Heart right ventricle (tissue), 16 donors: ENCODE measurements at regions not wholly inside any gene's neighbourhood (a gene's known extent, or its start where the extent isn't known, plus 50 kb on each side); places are given as distances from the start of the nearest gene placed in this dataset.

Source experiments
- ATAC-seq, 8 donors: fragments of 200-7000 bp; cut with Tn5 transposase; one replicate each; pipeline ENCODE4 v1.9.1; 2020; ENCODE audit warnings: mild to moderate bottlenecking in 8 of 8, moderate library complexity in 8 of 8, moderate number of reproducible peaks in 1 of 8
- DNase-seq, 2 donors: peaks; one replicate each; pipeline ENCODE4 v3.0.0-alpha.2; 2020
- H3K27ac ChIP-seq, 10 donors: fragments of 200-600 bp; sonication (generic) in 2 of 10; one replicate each; pipeline versions ENCODE4 v1.5.0 to v1.8.0; 2020 to 2022; ENCODE audit warnings: mild to moderate bottlenecking in 3 of 10
- H3K27me3 ChIP-seq, 7 donors: fragments of 200-600 bp; one replicate each; pipeline ENCODE4 v1.8.0; 2021 to 2022; ENCODE audit warnings: mild to moderate bottlenecking in 2 of 7
- H3K36me3 ChIP-seq, 9 donors: fragments of 200-600 bp; sonication (generic) in 1 of 9; one replicate each; pipeline versions ENCODE4 v1.5.0 to v1.8.0; 2020 to 2022; ENCODE audit warnings: mild to moderate bottlenecking in 2 of 9
- H3K4me1 ChIP-seq, 9 donors: fragments of 200-600 bp; sonication (generic) in 1 of 9; one replicate each; pipeline versions ENCODE4 v1.5.0 to v1.8.0; 2020 to 2022; ENCODE audit warnings: mild to moderate bottlenecking in 4 of 9
- H3K4me3 ChIP-seq, 10 donors: fragments of 200-600 bp; sonication (generic) in 2 of 10; one replicate each; pipeline versions ENCODE4 v1.5.0 to v1.8.0; 2020 to 2022; ENCODE audit warnings: mild to moderate bottlenecking in 7 of 10, moderate library complexity in 2 of 10
- H3K9me3 ChIP-seq, 11 donors: fragments of 200-600 bp in 10 of 11; sonication (generic) in 2 of 11; one replicate each; pipeline versions ENCODE4 v1.5.0 to v1.8.0; 2013 to 2022; ENCODE audit warnings: mild to moderate bottlenecking in 2 of 11, control low read depth in 1 of 11, moderate library complexity in 1 of 11
- CTCF ChIP-seq, 9 donors: fragments of 200-600 bp; sonication (generic) in 2 of 9; IDR thresholded peaks; one replicate each; pipeline versions ENCODE4 v1.5.0 to v1.8.0; 2021 to 2022; ENCODE audit warnings: antibody characterized with exemption in 9 of 9, mild to moderate bottlenecking in 5 of 9, moderate library complexity in 1 of 9
- WGBS, 2 donors: extraction: QIAGEN DNeasy Blood & Tissue Kit; methylation state at CpG; one replicate each; pipeline ENCODE4 v1.1.7; 2013; ENCODE audit warnings: inconsistent platforms in 1 of 2; 5-methylcytosine and 5-hydroxymethylcytosine counted together
- intact Hi-C, 10 donors: fragments of 100-400 bp; cut with DNase I; formaldehyde crosslinking; loops; one replicate each; pipeline versions ENCODE4 v1.11.1 to v1.14.2; 2022
- donor health status: Arrhythmogenic right ventricular cardiomyopathy.
- donor health status: ischemic (EF 13 %, LVEDD 7.1; RV severe dilation, severe dysfunction).
- donor health status: healthy with polysubstance abuse.
- donor health status: DM: no; HTN: yes; CAD: no.
- donor health status: DM: no; HTN: no; CAD: no.
- donor health status: ischemic (EF 25% LVEDD 6.9; RV normal size, moderate dysfunction).
- donor health status: ischemic (EF 25% LVEDD 5.7; RV mildly dilated, moderate dysfunction).
- donor health status: healthy.
- donor health status: DM: yes; HTN: yes; CAD: no.
- donor health status: Ischemic cardiomyopathy.
- donor health status: ischemic (EF 35%, LVEDD 5.7; RV mildly dilated, moderate dysfunction).
- donor health status: nonischemic (EF 11% LVEDD 7.7; RV severe dilation, severe dysfunction).
- donor health status: DM: yes; HTN: yes; CAD: no.
- donor health status: PGD.
- donor health status: ischemic (EF 29% LVEDD 5.4; RV normal size, mild dysfunction).
- donor health status: nonischemic (EF 23%, LVEDD 6.1; RV moderate dilation, normal function).

GRCh38 chr12:67559751-67560150 lies 88.8 kb upstream of the DYRK2 start:
- ATAC-seq, result no peak
- peaks cover 0 to 8% (median 0%) of the 10 kb centered on the region in 9 donors for H3K4me1 ChIP-seq
- no peak overlapping the region for H3K4me3 ChIP-seq
- DNase-seq, result no peak
- 82 to 87% methylated on average over 3 of the region's 3 CpGs for WGBS, 2 donors
- H3K36me3 ChIP-seq, result no peaks in the 10 kb centered on the region
- no peak for TF ChIP-seq CTCF (IDR thresholded peaks at IDR 0.05)
- H3K27ac ChIP-seq, result no peak overlapping the region
- peaks cover 0 to 42% (median 9%) of the 10 kb centered on the region in 11 donors for H3K9me3 ChIP-seq
- intact Hi-C loops, result loop anchor here in 1 of 10 donors (10.0 kb wide), 1 partner anchor 45 kb away; no protein-coding TSS in a partner anchor
- H3K27me3 ChIP-seq, result no peaks in the 10 kb centered on the region

- H3K36me3 ChIP-seq, result no peaks in the 10 kb centered on the region
- H3K27ac ChIP-seq, result no peak overlapping the region
- H3K4me3 ChIP-seq, result no peak overlapping the region
- DNase-seq (no peak), ATAC-seq (no peak)
- H3K9me3 ChIP-seq, result peaks cover 0 to 57% (median 14%) of the 10 kb centered on the region in 11 donors
- WGBS, 2 donors, result 69 to 75% methylated on average over 3 of the region's 3 CpGs
- no peaks in the 10 kb centered on the region for H3K27me3 ChIP-seq
- intact Hi-C loops, result no loop called here
- TF ChIP-seq CTCF (IDR thresholded peaks at IDR 0.05), result no peak
- H3K4me1 ChIP-seq, result no peaks in the 10 kb centered on the region
Observed at GRCh38 chr12:67562513-67563287, 85.8 kb upstream of the DYRK2 start.

- 82 to 86% methylated on average over 2 of the region's 2 CpGs for WGBS, 2 donors
- intact Hi-C loops, result no loop called here
- H3K9me3 ChIP-seq, result peaks cover 0 to 23% (median 10%) of the 10 kb centered on the region in 11 donors
- ATAC-seq (no peak), DNase-seq (no peak)
- H3K4me3 ChIP-seq, result no peak overlapping the region
- H3K4me1 ChIP-seq, result no peaks in the 10 kb centered on the region
- H3K27me3 ChIP-seq, result no peaks in the 10 kb centered on the region
- H3K36me3 ChIP-seq, result no peaks in the 10 kb centered on the region
- H3K27ac ChIP-seq, result no peak overlapping the region
- no peak for TF ChIP-seq CTCF (IDR thresholded peaks at IDR 0.05)
Observed at GRCh38 chr12:67568055-67568454, 80.5 kb upstream of the DYRK2 start.

GRCh38 chr12:67572492-67572891 lies 76.1 kb upstream of the DYRK2 start:
- Histone ChIP-seq H3K27ac (no peak overlapping the region), H3K4me1 (no peaks in the 10 kb centered on the region), H3K4me3 (no peak overlapping the region), H3K36me3 (no peaks in the 10 kb centered on the region), H3K27me3 (no peaks in the 10 kb centered on the region), H3K9me3 (no peaks in the 10 kb centered on the region)
- ATAC-seq (no peak), DNase-seq (no peak)
- intact Hi-C loops, result no loop called here
- TF ChIP-seq CTCF (IDR thresholded peaks at IDR 0.05), result no peak
